IMR-90 (cell line): ENCODE measurements at regions not wholly inside any gene's neighbourhood (a gene's known extent, or its start where the extent isn't known, plus 50 kb on each side); places are given as distances from the start of the nearest gene placed in this dataset.
A peak's percentile ranks its signal among the peaks of the same experiment; 100 is the strongest.

Experiments
- ATAC-seq: fragments of 200-7000 bp; cut with Tn5 transposase; 2 replicates; pipeline ENCODE4 v1.9.1; 2020; ENCODE audit warnings: low read depth, mild to moderate bottlenecking, moderate library complexity
- BruUV-seq: library from RNA; stranded (reverse); fragments of 400-500 nt; replicated peaks from 2 replicates; lab custom pipeline; 2021; lab: Mats Ljungman, UMichigan
- CTCF ChIA-PET: fragments of 300-600 bp; formaldehyde crosslinking; extraction: SDS; loops from one replicate; lab custom pipeline; 2021; ENCODE audit warnings: antibody characterized with exemption; lab: Yijun Ruan, JAX
- POLR2A ChIA-PET: fragments of 300-600 bp; sonication (Branson Sonifier 250); formaldehyde crosslinking; loops from one replicate; lab custom pipeline; 2022; ENCODE audit warnings: antibody characterized with exemption; ENCODE audit not compliant: unreplicated experiment; lab: Charles Lee
- DNase-seq: peaks from one replicate; pipeline ENCODE4 v3.0.0; 2013
- H2AFZ ChIP-seq: replicated peaks from 2 replicates; pipeline ENCODE3; 2013; ENCODE audit warnings: low read length, mild to moderate bottlenecking; ENCODE audit not compliant: poor library complexity
- H2AK5ac ChIP-seq: 2 replicates; pipeline ENCODE4 v1.6.1; 2013; ENCODE audit warnings: low read depth, low read length, inconsistent platforms
- H2AK9ac ChIP-seq: replicated peaks from 2 replicates; pipeline ENCODE3; 2013; ENCODE audit warnings: mild to moderate bottlenecking, low read depth, low read length, moderate library complexity; ENCODE audit not compliant: poor library complexity
- H2BK120ac ChIP-seq: 2 replicates; pipeline ENCODE4 v1.6.1; 2013; ENCODE audit warnings: low read depth, low read length, inconsistent platforms
- H2BK15ac ChIP-seq: 3 replicates; pipeline ENCODE4 v1.6.1; 2013; ENCODE audit warnings: low read depth, low read length, inconsistent platforms
- H2BK20ac ChIP-seq: 2 replicates; pipeline ENCODE4 v1.6.1; 2013; ENCODE audit warnings: low read depth, mild to moderate bottlenecking, inconsistent platforms, low read length, moderate library complexity
- H2BK5ac ChIP-seq: 2 replicates; pipeline ENCODE4 v1.6.1; 2013; ENCODE audit warnings: mild to moderate bottlenecking, low read depth, low read length, inconsistent platforms; ENCODE audit not compliant: poor library complexity, severe bottlenecking
- H3K14ac ChIP-seq: replicated peaks from 2 replicates; pipeline ENCODE4 v1.6.1; 2013; ENCODE audit warnings: low read depth, low read length, inconsistent platforms
- H3K18ac ChIP-seq: 2 replicates; pipeline ENCODE4 v1.6.1; 2013; ENCODE audit warnings: low read depth, low read length, control low read depth
- H3K23ac ChIP-seq: 2 replicates; pipeline ENCODE4 v1.6.1; 2013; ENCODE audit warnings: low read depth, low read length, inconsistent platforms
- H3K27ac ChIP-seq: 2 replicates; pipeline ENCODE4 v1.5.1; 2013; ENCODE audit warnings: mild to moderate bottlenecking, control low read depth, low read length; ENCODE audit not compliant: insufficient read depth
- H3K27me3 ChIP-seq: 2 replicates; pipeline ENCODE4 v1.6.1; 2013; ENCODE audit warnings: low read length; ENCODE audit not compliant: control insufficient read depth, insufficient read depth
- H3K36me3 ChIP-seq: 2 replicates; pipeline ENCODE4 v1.6.1; 2013; ENCODE audit warnings: low read length, mixed read lengths; ENCODE audit not compliant: control insufficient read depth, insufficient read depth
- H3K4ac ChIP-seq: 2 replicates; pipeline ENCODE4 v1.6.1; 2013; ENCODE audit warnings: low read depth, low read length, inconsistent platforms
- H3K4me1 ChIP-seq: 2 replicates; pipeline ENCODE4 v1.6.1; 2013; ENCODE audit warnings: low read length, mixed read lengths; ENCODE audit not compliant: control insufficient read depth, insufficient read depth
- H3K4me2 ChIP-seq: 2 replicates; pipeline ENCODE4 v1.6.1; 2013; ENCODE audit warnings: low read depth, mild to moderate bottlenecking, control low read depth, low read length, moderate library complexity
- H3K4me3 ChIP-seq: 2 replicates; pipeline ENCODE4 v1.5.1; 2013; ENCODE audit warnings: low read depth, mild to moderate bottlenecking, control low read depth, low read length, moderate library complexity; ENCODE audit not compliant: insufficient read depth
- H3K56ac ChIP-seq: 2 replicates; pipeline ENCODE4 v1.6.1; 2013; ENCODE audit warnings: low read length, inconsistent platforms; ENCODE audit not compliant: insufficient read depth; ENCODE audit errors: extremely low read depth
- H3K79me1 ChIP-seq, 2 experiments: 2 replicates each; pipeline ENCODE4 v1.6.1; 2013; ENCODE audit warnings: low read length in 2 of 2, inconsistent platforms in 1 of 2, low read depth in 1 of 2
- H3K9ac ChIP-seq: 2 replicates; pipeline ENCODE4 v1.6.1; 2013; ENCODE audit warnings: low read depth, low read length, control low read depth
- H3K9me1 ChIP-seq: 2 replicates; pipeline ENCODE4 v1.6.1; 2013; ENCODE audit warnings: low read length, inconsistent platforms; ENCODE audit not compliant: insufficient read depth
- H3K9me3 ChIP-seq: 2 replicates; pipeline ENCODE4 v1.6.1; 2013; ENCODE audit warnings: low read length; ENCODE audit not compliant: control insufficient read depth, insufficient read depth
- H4K20me1 ChIP-seq: 2 replicates; pipeline ENCODE4 v1.6.1; 2013; ENCODE audit warnings: low read length, inconsistent platforms; ENCODE audit not compliant: insufficient read depth
- H4K5ac ChIP-seq: 2 replicates; pipeline ENCODE4 v1.6.1; 2013; ENCODE audit warnings: mild to moderate bottlenecking, low read depth, low read length, control low read depth
- H4K8ac ChIP-seq, 2 experiments: 2 replicates each; pipeline ENCODE4 v1.6.1; 2013; ENCODE audit warnings: low read depth in 2 of 2, low read length in 2 of 2, control low read depth in 1 of 2, inconsistent platforms in 1 of 2
- H4K91ac ChIP-seq: 2 replicates; pipeline ENCODE4 v1.6.1; 2013; ENCODE audit warnings: low read depth, low read length, inconsistent platforms; ENCODE audit not compliant: insufficient read depth
- BHLHE40 ChIP-seq: fragments of 150-350 bp; IDR thresholded peaks from 2 replicates; pipeline ENCODE4 v1.6.1; 2016; ENCODE audit warnings: mild to moderate bottlenecking, low read depth, low read length
- CEBPB ChIP-seq: IDR thresholded peaks from 2 replicates; pipeline ENCODE4 v1.6.1; 2012; ENCODE audit warnings: low read depth, low read length, improper control_type of control experiment
- CHD1 ChIP-seq: IDR thresholded peaks from 2 replicates; pipeline ENCODE4 v1.6.1; 2012; ENCODE audit warnings: low read depth, low read length, improper control_type of control experiment
- FOS ChIP-seq: fragments of 150-350 bp; IDR thresholded peaks from 2 replicates; pipeline ENCODE4 v1.6.1; 2016; ENCODE audit warnings: low read depth, low read length
- MAFK ChIP-seq: IDR thresholded peaks from 2 replicates; pipeline ENCODE4 v1.6.1; 2012; ENCODE audit warnings: low read depth, low read length, improper control_type of control experiment
- MAZ ChIP-seq: IDR thresholded peaks from 2 replicates; pipeline ENCODE4 v1.6.1; 2012; ENCODE audit warnings: low read depth, mild to moderate bottlenecking, low read length, improper control_type of control experiment, moderate library complexity, borderline replicate concordance
- NFE2L2 ChIP-seq: fragments of 150-350 bp; IDR thresholded peaks from 2 replicates; pipeline ENCODE4 v1.6.1; 2016; ENCODE audit warnings: low read depth, mild to moderate bottlenecking, low read length
- POLR2A ChIP-seq: IDR thresholded peaks from 2 replicates; pipeline ENCODE4 v1.6.1; 2012; ENCODE audit warnings: mild to moderate bottlenecking, low read depth, low read length
- RCOR1 ChIP-seq: IDR thresholded peaks from 2 replicates; pipeline ENCODE4 v1.6.1; 2012; ENCODE audit warnings: mild to moderate bottlenecking, low read length, improper control_type of control experiment; ENCODE audit not compliant: insufficient replicate concordance
- RFX5 ChIP-seq: IDR thresholded peaks from 2 replicates; pipeline ENCODE4 v1.8.0; 2012; ENCODE audit warnings: low read depth, mild to moderate bottlenecking, low read length, moderate library complexity
- SMC3 ChIP-seq: fragments of 150-350 bp; IDR thresholded peaks from 2 replicates; pipeline ENCODE4 v1.6.1; 2016; ENCODE audit warnings: low read depth, mild to moderate bottlenecking, antibody characterized with exemption, low read length, moderate library complexity
- USF2 ChIP-seq: fragments of 150-350 bp; IDR thresholded peaks from 2 replicates; pipeline ENCODE4 v1.6.1; 2017; ENCODE audit warnings: mild to moderate bottlenecking, antibody characterized with exemption, low read length, low read depth
- WGBS, 2 experiments: methylation state at CpG; one replicate each; pipeline versions ENCODE4 v1.1.5 to v1.1.7; 2013; ENCODE audit warnings: missing lambda C conversion rate in 2 of 2; ENCODE audit not compliant: insufficient read length in 1 of 2; ENCODE audit errors: extremely low coverage in 2 of 2; 5-methylcytosine and 5-hydroxymethylcytosine counted together
- dilution Hi-C: fragments of 300-500 bp; cut with HindIII; formaldehyde crosslinking; loops from one replicate; pipeline ENCODE4 v1.14.3; 2018; ENCODE audit warnings: low sequenced_read_pairs; ENCODE audit not compliant: unreplicated experiment
- in situ Hi-C: fragments of 300-500 bp; cut with MboI; formaldehyde crosslinking; loops from 3 replicates; pipeline ENCODE4 v1.14.3; 2019; ENCODE audit warnings: low sequenced_read_pairs, inconsistent platforms, mixed read lengths
- intact Hi-C: fragments of 100-400 bp; cut with micrococcal nuclease; formaldehyde crosslinking; loops from 2 replicates; pipeline ENCODE4 v1.10.0; 2022
- TF ChIP-seq, protein P1 (sequence below): conservative IDR thresholded peaks from 2 replicates; pipeline ENCODE4 v1.5.1; 2012; ENCODE audit warnings: mild to moderate bottlenecking, low read depth, low read length, improper control_type of control experiment

- Histone ChIP-seq H2AFZ (peak overlapping the region; percentile 54), H3K4ac (peak overlapping the region; percentile 45; the same call in 1 of the 2 replicates), H3K23ac (no peak overlapping the region), H2BK120ac (peak overlapping the region; percentile 33; the same call in 1 of the 2 replicates), H3K18ac (no peak overlapping the region), H4K20me1 (peaks cover 9% of the 10 kb centered on the region; the same call in 1 of the 2 replicates), H2BK5ac (no peak overlapping the region), H3K4me3 (no peak overlapping the region), H4K8ac (peak overlapping the region in 1 of 2 experiments; percentile 55; a peak in 1 of 4 replicates), H4K5ac (no peak overlapping the region), H3K9ac (no peak overlapping the region), H2BK20ac (no peak overlapping the region), H2AK9ac (peak overlapping the region; percentile 9), H3K27me3 (no peaks in the 10 kb centered on the region), H3K4me1 (peaks cover 8% of the 10 kb centered on the region), H2BK15ac (peak overlapping the region; percentile 28; the same call in 1 of the 3 replicates), H3K9me3 (no peaks in the 10 kb centered on the region), H4K91ac (no peak overlapping the region), H3K4me2 (peak overlapping the region; percentile 74), H3K27ac (peak overlapping the region; percentile 24; the same call in 1 of the 2 replicates), H3K36me3 (no peaks in the 10 kb centered on the region), H3K14ac (0 out of 2 replicates have a peak overlapping the region, but pooled peaks have one; percentile 28), H3K56ac (peak overlapping the region; percentile 28; the same call in 1 of the 2 replicates), H3K9me1 (peaks cover 6% of the 10 kb centered on the region), H3K79me1 (no peaks in the 10 kb centered on the region), H2AK5ac (peak overlapping the region; percentile 75; the same call in 1 of the 2 replicates)
- ChIA-PET POLR2A (no interaction called here), CTCF (interaction anchor here (0.6 kb wide), 2 partner anchors 9 to 162 kb away, joined by 3 to 4 read pairs; no protein-coding TSS in a partner anchor)
- 0% methylated on average over 4 of the region's 14 CpGs; no CpG with 5 or more reads in 1 of the 2 experiments for WGBS, 2 experiments
- peak; percentile 87 for DNase-seq
- BruUV-seq, result no TSS peak
- dilution Hi-C loops (no loop called here), intact Hi-C loops (loop anchor here (5.0 to 10.0 kb wide), 3 partner anchors 79 to 273 kb away; no protein-coding TSS in a partner anchor), in situ Hi-C loops (loop anchor here (10.0 kb wide), 1 partner anchor 553 kb away; no protein-coding TSS in a partner anchor)
- TF ChIP-seq NFE2L2 (no peak), FOS (peak; percentile 69), RFX5 (no peak), SMC3 (0 out of 2 replicates have a peak, but pooled peaks have one; percentile 7), MAFK (no peak), USF2 (no peak), POLR2A (no peak), BHLHE40 (no peak), CEBPB (peak; percentile 44; the same call in 1 of the 2 replicates), MAZ (peak; percentile 63; the same call in 1 of the 2 replicates), RCOR1 (no peak), CHD1 (no peak)
- TF ChIP-seq, protein P1, sequence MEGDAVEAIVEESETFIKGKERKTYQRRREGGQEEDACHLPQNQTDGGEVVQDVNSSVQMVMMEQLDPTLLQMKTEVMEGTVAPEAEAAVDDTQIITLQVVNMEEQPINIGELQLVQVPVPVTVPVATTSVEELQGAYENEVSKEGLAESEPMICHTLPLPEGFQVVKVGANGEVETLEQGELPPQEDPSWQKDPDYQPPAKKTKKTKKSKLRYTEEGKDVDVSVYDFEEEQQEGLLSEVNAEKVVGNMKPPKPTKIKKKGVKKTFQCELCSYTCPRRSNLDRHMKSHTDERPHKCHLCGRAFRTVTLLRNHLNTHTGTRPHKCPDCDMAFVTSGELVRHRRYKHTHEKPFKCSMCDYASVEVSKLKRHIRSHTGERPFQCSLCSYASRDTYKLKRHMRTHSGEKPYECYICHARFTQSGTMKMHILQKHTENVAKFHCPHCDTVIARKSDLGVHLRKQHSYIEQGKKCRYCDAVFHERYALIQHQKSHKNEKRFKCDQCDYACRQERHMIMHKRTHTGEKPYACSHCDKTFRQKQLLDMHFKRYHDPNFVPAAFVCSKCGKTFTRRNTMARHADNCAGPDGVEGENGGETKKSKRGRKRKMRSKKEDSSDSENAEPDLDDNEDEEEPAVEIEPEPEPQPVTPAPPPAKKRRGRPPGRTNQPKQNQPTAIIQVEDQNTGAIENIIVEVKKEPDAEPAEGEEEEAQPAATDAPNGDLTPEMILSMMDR, result no peak
- peak; percentile 97 for ATAC-seq
These were observed 52.3 kb upstream of the MYL10 start for GRCh38 chr7:101681170-101682007.
